CD14-positive monocyte (primary cell): ENCODE measurements at regions not wholly inside any gene's neighbourhood (a gene's known extent, or its start where the extent isn't known, plus 50 kb on each side); places are given as distances from the start of the nearest gene placed in this dataset.

Experiments used
- DNase-seq, 3 donors: peaks; one replicate each; pipeline ENCODE4 v3.0.0-alpha.2; 2011 to 2022
- H2AFZ ChIP-seq: 2 replicates; pipeline ENCODE4 v1.6.0; 2012; ENCODE audit warnings: mild to moderate bottlenecking, low read depth, low read length, inconsistent platforms; ENCODE audit not compliant: insufficient read depth, poor library complexity, severe bottlenecking
- H3K27ac ChIP-seq, 2 donors: 1 replicate in 1 of 2; 2 replicates in 1 of 2; pipeline ENCODE4 v1.5.1; 2012 to 2013; ENCODE audit warnings: low read length in 2 of 2, control low read depth in 1 of 2, inconsistent platforms in 1 of 2, low read depth in 1 of 2, mild to moderate bottlenecking in 1 of 2
- H3K27me3 ChIP-seq, 2 donors: one replicate each; pipeline versions ENCODE4 v1.6.0 to v1.6.1; 2011 to 2013; ENCODE audit warnings: low read length in 2 of 2; ENCODE audit not compliant: control insufficient read depth in 2 of 2, insufficient read depth in 2 of 2
- H3K36me3 ChIP-seq, 2 donors: replicated peaks in 1 of 2; 1 replicate in 1 of 2; 2 replicates in 1 of 2; pipeline versions ENCODE4 v1.5.1 to v1.6.1; 2012 to 2013; ENCODE audit warnings: low read length in 2 of 2, control low read depth in 1 of 2, inconsistent platforms in 1 of 2, mild to moderate bottlenecking in 1 of 2; ENCODE audit not compliant: insufficient read depth in 2 of 2, control insufficient read depth in 1 of 2
- H3K4me1 ChIP-seq, 2 donors: 1 replicate in 1 of 2; 2 replicates in 1 of 2; pipeline versions ENCODE4 v1.5.1 to v1.6.1; 2012 to 2013; ENCODE audit warnings: low read length in 2 of 2, control low read depth in 1 of 2, inconsistent platforms in 1 of 2, mild to moderate bottlenecking in 1 of 2, moderate library complexity in 1 of 2; ENCODE audit not compliant: insufficient read depth in 2 of 2, control insufficient read depth in 1 of 2
- H3K4me2 ChIP-seq: replicated peaks from 2 replicates; pipeline ENCODE3; 2012; ENCODE audit warnings: low read length, moderate library complexity, mild to moderate bottlenecking; ENCODE audit not compliant: poor library complexity, severe bottlenecking; ENCODE audit errors: extremely low read depth
- H3K4me3 ChIP-seq, 3 experiments: fragments of 200-600 bp in 1 of 3; sonication (generic) in 1 of 3; replicated peaks in 1 of 3; 1 replicate in 2 of 3; 2 replicates in 1 of 3; pipeline ENCODE4 v1.5.1; 2011 to 2013; ENCODE audit warnings: low read length in 3 of 3, mild to moderate bottlenecking in 3 of 3, control low read depth in 2 of 3, low read depth in 2 of 3, inconsistent platforms in 1 of 3, moderate library complexity in 1 of 3
- H3K79me2 ChIP-seq: 2 replicates; pipeline ENCODE4 v1.6.0; 2012; ENCODE audit warnings: mild to moderate bottlenecking, control low read depth, inconsistent platforms, low read length, moderate library complexity; ENCODE audit not compliant: insufficient read depth
- H3K9ac ChIP-seq: 2 replicates; pipeline ENCODE4 v1.6.0; 2017; ENCODE audit warnings: low read length, mild to moderate bottlenecking; ENCODE audit not compliant: insufficient read depth, poor library complexity, severe bottlenecking
- H3K9me3 ChIP-seq, 2 donors: replicated peaks in 1 of 2; 1 replicate in 1 of 2; 2 replicates in 1 of 2; pipeline versions ENCODE4 v1.5.1 to v1.6.1; 2012 to 2013; ENCODE audit warnings: low read length in 2 of 2, control low read depth in 1 of 2; ENCODE audit not compliant: control insufficient read depth in 1 of 2, insufficient read depth in 1 of 2
- H4K20me1 ChIP-seq: 2 replicates; pipeline ENCODE4 v1.6.0; 2012; ENCODE audit warnings: mild to moderate bottlenecking, low read length, control low read depth, moderate library complexity; ENCODE audit not compliant: insufficient read depth
- H3K27ac Mint-ChIP-seq, 7 donors: one replicate each; pipeline ENCODE4 v1.8.0; 2020; ENCODE audit warnings: mild to moderate bottlenecking in 7 of 7, mixed read lengths in 7 of 7, moderate library complexity in 6 of 7, inconsistent platforms in 2 of 7
- H3K27me3 Mint-ChIP-seq, 3 donors: one replicate each; pipeline ENCODE4 v1.8.0; 2021 to 2022; ENCODE audit warnings: low read depth in 3 of 3, mild to moderate bottlenecking in 3 of 3, mixed read lengths in 3 of 3, moderate library complexity in 3 of 3, inconsistent platforms in 1 of 3
- H3K36me3 Mint-ChIP-seq, 2 donors: one replicate each; pipeline ENCODE4 v1.8.0; 2020; ENCODE audit warnings: mixed read lengths in 2 of 2, inconsistent platforms in 1 of 2, mild to moderate bottlenecking in 1 of 2
- H3K4me1 Mint-ChIP-seq: one replicate; pipeline ENCODE4 v1.8.0; 2020; ENCODE audit warnings: mild to moderate bottlenecking, mixed read lengths
- H3K4me3 Mint-ChIP-seq, 2 donors: one replicate each; pipeline ENCODE4 v1.8.0; 2020; ENCODE audit warnings: mild to moderate bottlenecking in 2 of 2, mixed read lengths in 2 of 2, moderate library complexity in 1 of 2
- H3K9me3 Mint-ChIP-seq, 7 donors: one replicate each; pipeline ENCODE4 v1.8.0; 2020 to 2022; ENCODE audit warnings: mixed read lengths in 7 of 7, mild to moderate bottlenecking in 6 of 7, moderate library complexity in 6 of 7, inconsistent platforms in 2 of 7
- WGBS: methylation state at CpG from one replicate; pipeline ENCODE4 v1.1.5; 2013; ENCODE audit warnings: missing lambda C conversion rate; ENCODE audit not compliant: insufficient coverage; 5-methylcytosine and 5-hydroxymethylcytosine counted together
- intact Hi-C, 2 donors: fragments of 100-400 bp; cut with micrococcal nuclease; formaldehyde crosslinking; loops; one replicate each; pipeline versions ENCODE4 v1.15.0 to v1.15.1; 2023
- TF ChIP-seq, protein P1 (sequence below): fragments of 200-600 bp; IDR thresholded peaks from one replicate; pipeline ENCODE4 v1.8.0; 2022; ENCODE audit warnings: antibody characterized with exemption, mild to moderate bottlenecking

- Mint-ChIP-seq H3K27me3 (no peaks in the 10 kb centered on the region), H3K9me3 (peaks cover 0 to 4% (median 0%) of the 10 kb centered on the region in 7 donors), H3K27ac (no peak overlapping the region), H3K4me3 (no peak overlapping the region), H3K4me1 (peaks cover 3% of the 10 kb centered on the region), H3K36me3 (no peaks in the 10 kb centered on the region)
- Histone ChIP-seq H2AFZ (no peak overlapping the region), H4K20me1 (no peaks in the 10 kb centered on the region), H3K9ac (no peak overlapping the region), H3K4me1 (no peaks in the 10 kb centered on the region), H3K36me3 (no peaks in the 10 kb centered on the region), H3K4me3 (no peak overlapping the region), H3K79me2 (no peaks in the 10 kb centered on the region), H3K4me2 (no peak overlapping the region), H3K27me3 (no peaks in the 10 kb centered on the region), H3K9me3 (no peaks in the 10 kb centered on the region), H3K27ac (no peak overlapping the region)
- 100% methylated on average over 1 of the region's 2 CpGs for WGBS
- no peak for DNase-seq
- intact Hi-C loops, result no loop called here
- TF ChIP-seq, protein P1, sequence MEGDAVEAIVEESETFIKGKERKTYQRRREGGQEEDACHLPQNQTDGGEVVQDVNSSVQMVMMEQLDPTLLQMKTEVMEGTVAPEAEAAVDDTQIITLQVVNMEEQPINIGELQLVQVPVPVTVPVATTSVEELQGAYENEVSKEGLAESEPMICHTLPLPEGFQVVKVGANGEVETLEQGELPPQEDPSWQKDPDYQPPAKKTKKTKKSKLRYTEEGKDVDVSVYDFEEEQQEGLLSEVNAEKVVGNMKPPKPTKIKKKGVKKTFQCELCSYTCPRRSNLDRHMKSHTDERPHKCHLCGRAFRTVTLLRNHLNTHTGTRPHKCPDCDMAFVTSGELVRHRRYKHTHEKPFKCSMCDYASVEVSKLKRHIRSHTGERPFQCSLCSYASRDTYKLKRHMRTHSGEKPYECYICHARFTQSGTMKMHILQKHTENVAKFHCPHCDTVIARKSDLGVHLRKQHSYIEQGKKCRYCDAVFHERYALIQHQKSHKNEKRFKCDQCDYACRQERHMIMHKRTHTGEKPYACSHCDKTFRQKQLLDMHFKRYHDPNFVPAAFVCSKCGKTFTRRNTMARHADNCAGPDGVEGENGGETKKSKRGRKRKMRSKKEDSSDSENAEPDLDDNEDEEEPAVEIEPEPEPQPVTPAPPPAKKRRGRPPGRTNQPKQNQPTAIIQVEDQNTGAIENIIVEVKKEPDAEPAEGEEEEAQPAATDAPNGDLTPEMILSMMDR, result no peak
Measured at GRCh38 chr2:190785334-190785733, 95.3 kb upstream of the GLS start.

- Mint-ChIP-seq H3K4me3 (no peak overlapping the region), H3K36me3 (no peaks in the 10 kb centered on the region), H3K9me3 (peaks cover 0 to 4% (median 0%) of the 10 kb centered on the region in 7 donors), H3K27ac (no peak overlapping the region), H3K27me3 (no peaks in the 10 kb centered on the region), H3K4me1 (peaks cover 4% of the 10 kb centered on the region)
- Histone ChIP-seq H4K20me1 (no peaks in the 10 kb centered on the region), H3K27me3 (no peaks in the 10 kb centered on the region), H3K36me3 (no peaks in the 10 kb centered on the region), H3K9me3 (no peaks in the 10 kb centered on the region), H3K4me2 (no peak overlapping the region), H3K27ac (no peak overlapping the region), H3K4me3 (no peak overlapping the region), H3K79me2 (no peaks in the 10 kb centered on the region), H3K4me1 (no peaks in the 10 kb centered on the region), H3K9ac (no peak overlapping the region), H2AFZ (no peak overlapping the region)
- intact Hi-C loops, result no loop called here
- TF ChIP-seq, protein P1, result no peak
- 100% methylated on average over 2 of the region's 4 CpGs for WGBS
- DNase-seq, result no peak
Measured at GRCh38 chr2:190786404-190787166, 94.0 kb upstream of the GLS start.
